ENCODE measurements at regions not wholly inside any gene's neighbourhood (a gene's known extent, or its start where the extent isn't known, plus 50 kb on each side); places are given as distances from the start of the nearest gene placed in this dataset.

DNA sequence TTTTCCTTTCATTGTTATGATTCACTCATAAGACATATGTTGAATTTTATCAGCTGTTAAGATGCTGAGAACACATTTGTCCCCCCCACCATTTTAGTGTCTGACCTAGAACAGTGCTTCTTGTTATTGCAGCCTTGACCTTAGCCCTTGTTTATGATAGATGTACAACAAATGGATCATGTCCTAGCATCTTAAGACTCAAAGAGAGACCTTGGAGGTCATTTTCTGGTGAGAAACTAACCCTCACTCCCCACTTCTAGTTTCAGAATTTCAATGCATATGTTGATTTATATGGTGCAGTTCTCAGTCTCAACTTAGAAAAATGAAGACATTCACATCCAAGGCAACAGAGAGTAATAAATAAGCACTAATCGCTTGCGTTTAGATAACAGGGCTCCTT is 391.2 kb downstream of the AEBP2 start:
- TF ChIP-seq, protein P1, sequence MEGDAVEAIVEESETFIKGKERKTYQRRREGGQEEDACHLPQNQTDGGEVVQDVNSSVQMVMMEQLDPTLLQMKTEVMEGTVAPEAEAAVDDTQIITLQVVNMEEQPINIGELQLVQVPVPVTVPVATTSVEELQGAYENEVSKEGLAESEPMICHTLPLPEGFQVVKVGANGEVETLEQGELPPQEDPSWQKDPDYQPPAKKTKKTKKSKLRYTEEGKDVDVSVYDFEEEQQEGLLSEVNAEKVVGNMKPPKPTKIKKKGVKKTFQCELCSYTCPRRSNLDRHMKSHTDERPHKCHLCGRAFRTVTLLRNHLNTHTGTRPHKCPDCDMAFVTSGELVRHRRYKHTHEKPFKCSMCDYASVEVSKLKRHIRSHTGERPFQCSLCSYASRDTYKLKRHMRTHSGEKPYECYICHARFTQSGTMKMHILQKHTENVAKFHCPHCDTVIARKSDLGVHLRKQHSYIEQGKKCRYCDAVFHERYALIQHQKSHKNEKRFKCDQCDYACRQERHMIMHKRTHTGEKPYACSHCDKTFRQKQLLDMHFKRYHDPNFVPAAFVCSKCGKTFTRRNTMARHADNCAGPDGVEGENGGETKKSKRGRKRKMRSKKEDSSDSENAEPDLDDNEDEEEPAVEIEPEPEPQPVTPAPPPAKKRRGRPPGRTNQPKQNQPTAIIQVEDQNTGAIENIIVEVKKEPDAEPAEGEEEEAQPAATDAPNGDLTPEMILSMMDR (conservative IDR thresholded peaks at IDR 0.05; ENCODE audit: low read length) = no peak
- no peak for TF ChIP-seq EZH2phosphoT487 (IDR thresholded peaks at IDR 0.05; ENCODE audit: borderline replicate concordance, low read depth, low read length)
